Activated CD8-positive, alpha-beta T cell treated with anti-CD3 and anti-CD28 coated beads for 36 hours (primary cell): ENCODE measurements at regions not wholly inside any gene's neighbourhood (a gene's known extent, or its start where the extent isn't known, plus 50 kb on each side); places are given as distances from the start of the nearest gene placed in this dataset.

ENCODE experiments used
- ATAC-seq: fragments of 200-7000 bp; cut with Tn5 transposase; one replicate; pipeline ENCODE4 v1.10.0; 2021; ENCODE audit warnings: mild to moderate bottlenecking, moderate library complexity
- CTCF ChIA-PET: fragments of 350-600 bp; sonication (Branson Sonifier 250); formaldehyde crosslinking; loops from one replicate; lab custom pipeline; 2021; ENCODE audit warnings: antibody characterized with exemption; lab: Charles Lee
- POLR2A ChIA-PET: fragments of 350-600 bp; sonication (Branson Sonifier 250); formaldehyde crosslinking; loops from one replicate; lab custom pipeline; 2021; ENCODE audit warnings: antibody characterized with exemption; lab: Charles Lee
- DNase-seq: peaks from one replicate; pipeline ENCODE4 v3.0.0-alpha.2; 2020
- H3K27ac Mint-ChIP-seq: one replicate; pipeline ENCODE4 v1.8.0; 2021; ENCODE audit warnings: mild to moderate bottlenecking, mixed read lengths
- H3K27me3 Mint-ChIP-seq: one replicate; pipeline ENCODE4 v1.8.0; 2021; ENCODE audit warnings: mixed read lengths
- H3K36me3 Mint-ChIP-seq: one replicate; pipeline ENCODE4 v1.8.0; 2021; ENCODE audit warnings: low read depth, mixed read lengths
- H3K4me1 Mint-ChIP-seq: one replicate; pipeline ENCODE4 v1.8.0; 2021; ENCODE audit warnings: low read depth, mixed read lengths
- H3K4me3 Mint-ChIP-seq: one replicate; pipeline ENCODE4 v1.8.0; 2021; ENCODE audit warnings: mild to moderate bottlenecking, moderate library complexity, mixed read lengths
- H3K9me3 Mint-ChIP-seq: one replicate; pipeline ENCODE4 v1.8.0; 2021; ENCODE audit warnings: mixed read lengths
- intact Hi-C: fragments of 100-400 bp; cut with micrococcal nuclease; formaldehyde crosslinking; loops from one replicate; pipeline ENCODE4 v1.10.0; 2022
- TF ChIP-seq, protein P1 (sequence below): fragments of 200-600 bp; IDR thresholded peaks from one replicate; pipeline ENCODE4 v1.8.0; 2022; ENCODE audit warnings: antibody characterized with exemption, mild to moderate bottlenecking

DNA sequence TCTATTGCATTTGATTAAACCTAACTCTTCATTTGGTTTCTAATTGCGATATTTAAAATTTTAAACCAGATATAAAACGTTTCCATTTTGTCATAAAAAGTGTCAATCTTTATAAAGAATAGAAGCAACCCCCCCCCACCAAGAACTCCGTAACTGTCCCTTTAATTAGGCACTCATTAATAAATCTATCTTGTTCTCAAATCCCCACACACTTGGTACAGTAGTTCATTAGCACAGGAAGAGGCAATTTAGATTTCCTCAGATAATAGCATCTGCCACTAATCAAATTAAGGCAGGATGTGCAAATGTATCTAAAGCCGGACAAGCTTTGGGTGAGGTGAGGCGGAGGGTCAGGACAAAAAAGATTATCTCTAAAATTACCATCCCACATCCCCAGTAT is 1143.3 kb upstream of the AUTS2 start:
- DNase-seq (no peak), ATAC-seq (no peak)
- H3K4me3 Mint-ChIP-seq = no peak overlapping the region
- ChIA-PET POLR2A (no interaction called here), CTCF (no interaction called here)
- H3K36me3 Mint-ChIP-seq = no peaks in the 10 kb centered on the region
- TF ChIP-seq, protein P1, sequence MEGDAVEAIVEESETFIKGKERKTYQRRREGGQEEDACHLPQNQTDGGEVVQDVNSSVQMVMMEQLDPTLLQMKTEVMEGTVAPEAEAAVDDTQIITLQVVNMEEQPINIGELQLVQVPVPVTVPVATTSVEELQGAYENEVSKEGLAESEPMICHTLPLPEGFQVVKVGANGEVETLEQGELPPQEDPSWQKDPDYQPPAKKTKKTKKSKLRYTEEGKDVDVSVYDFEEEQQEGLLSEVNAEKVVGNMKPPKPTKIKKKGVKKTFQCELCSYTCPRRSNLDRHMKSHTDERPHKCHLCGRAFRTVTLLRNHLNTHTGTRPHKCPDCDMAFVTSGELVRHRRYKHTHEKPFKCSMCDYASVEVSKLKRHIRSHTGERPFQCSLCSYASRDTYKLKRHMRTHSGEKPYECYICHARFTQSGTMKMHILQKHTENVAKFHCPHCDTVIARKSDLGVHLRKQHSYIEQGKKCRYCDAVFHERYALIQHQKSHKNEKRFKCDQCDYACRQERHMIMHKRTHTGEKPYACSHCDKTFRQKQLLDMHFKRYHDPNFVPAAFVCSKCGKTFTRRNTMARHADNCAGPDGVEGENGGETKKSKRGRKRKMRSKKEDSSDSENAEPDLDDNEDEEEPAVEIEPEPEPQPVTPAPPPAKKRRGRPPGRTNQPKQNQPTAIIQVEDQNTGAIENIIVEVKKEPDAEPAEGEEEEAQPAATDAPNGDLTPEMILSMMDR = no peak
- no peaks in the 10 kb centered on the region for H3K27me3 Mint-ChIP-seq
- no peak overlapping the region for H3K27ac Mint-ChIP-seq
- no peaks in the 10 kb centered on the region for H3K4me1 Mint-ChIP-seq
- H3K9me3 Mint-ChIP-seq = peaks cover 25% of the 10 kb centered on the region
- intact Hi-C loops = no loop called here

DNA sequence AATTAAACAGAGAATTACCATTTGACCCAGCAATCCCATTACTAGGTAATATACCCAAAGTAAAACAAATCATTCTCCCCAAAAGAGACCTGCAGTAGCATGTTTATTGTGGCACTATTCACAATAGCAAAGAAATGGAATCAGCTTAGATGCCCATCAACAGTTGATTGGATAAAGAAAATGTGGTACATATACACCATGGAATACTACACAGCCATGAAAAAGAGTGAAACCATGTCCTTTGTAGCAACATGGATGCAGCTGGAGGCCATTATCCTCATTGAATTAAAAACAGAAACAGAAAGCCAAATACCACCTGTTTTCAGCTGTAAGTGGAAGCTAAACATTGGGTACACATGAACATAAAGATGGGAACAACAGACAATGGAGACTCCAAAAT is 1141.8 kb upstream of the AUTS2 start:
- Mint-ChIP-seq H3K27me3 (no peaks in the 10 kb centered on the region), H3K27ac (no peak overlapping the region), H3K4me3 (no peak overlapping the region), H3K9me3 (peaks cover 25% of the 10 kb centered on the region), H3K36me3 (no peaks in the 10 kb centered on the region), H3K4me1 (no peaks in the 10 kb centered on the region)
- TF ChIP-seq, protein P1 = no peak
- intact Hi-C loops = no loop called here
- POLR2A ChIA-PET = no interaction called here
- CTCF ChIA-PET = no interaction called here
- DNase-seq (no peak), ATAC-seq (no peak)

GRCh38 chr7:68457481-68457880 is 1140.8 kb upstream of the AUTS2 start:
- Mint-ChIP-seq H3K27me3 (no peaks in the 10 kb centered on the region), H3K27ac (no peak overlapping the region), H3K9me3 (peaks cover 23% of the 10 kb centered on the region), H3K4me1 (no peaks in the 10 kb centered on the region), H3K4me3 (no peak overlapping the region), H3K36me3 (no peaks in the 10 kb centered on the region)
- ATAC-seq = no peak
- intact Hi-C loops = no loop called here
- no peak for DNase-seq
- TF ChIP-seq, protein P1 = no peak
- ChIA-PET CTCF (no interaction called here), POLR2A (no interaction called here)

GRCh38 chr7:68458010-68458908 is 1140.0 kb upstream of the AUTS2 start:
- H3K4me3 Mint-ChIP-seq = no peak overlapping the region
- peaks cover 19% of the 10 kb centered on the region for H3K9me3 Mint-ChIP-seq
- ATAC-seq = no peak
- H3K27me3 Mint-ChIP-seq = no peaks in the 10 kb centered on the region
- H3K36me3 Mint-ChIP-seq = no peaks in the 10 kb centered on the region
- TF ChIP-seq, protein P1 = no peak
- intact Hi-C loops = no loop called here
- CTCF ChIA-PET = no interaction called here
- DNase-seq = no peak
- POLR2A ChIA-PET = no interaction called here
- H3K27ac Mint-ChIP-seq = no peak overlapping the region
- no peaks in the 10 kb centered on the region for H3K4me1 Mint-ChIP-seq

DNA sequence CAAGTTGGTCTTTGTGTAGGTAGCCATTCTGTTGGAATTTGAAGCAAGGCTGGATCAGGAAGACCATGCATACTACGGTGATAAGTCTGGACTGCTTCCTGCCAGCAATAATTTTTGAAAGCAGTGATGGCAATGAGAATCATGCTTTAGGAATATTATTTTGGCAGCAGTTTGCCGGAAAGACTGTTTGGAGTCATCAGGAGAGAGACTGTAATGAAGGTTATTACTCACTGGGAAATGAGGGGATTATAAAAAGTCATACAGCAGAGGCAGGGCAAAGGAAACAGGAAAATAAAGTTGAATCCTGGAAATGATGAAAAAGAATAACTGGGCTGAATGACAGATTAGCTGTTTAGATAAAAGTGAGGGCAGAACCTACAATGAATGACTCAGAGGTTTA is 1136.8 kb upstream of the AUTS2 start:
- ChIA-PET POLR2A (no interaction called here), CTCF (no interaction called here)
- Mint-ChIP-seq H3K4me3 (no peak overlapping the region), H3K4me1 (no peaks in the 10 kb centered on the region), H3K9me3 (peaks cover 19% of the 10 kb centered on the region), H3K36me3 (no peaks in the 10 kb centered on the region), H3K27me3 (no peaks in the 10 kb centered on the region), H3K27ac (no peak overlapping the region)
- DNase-seq (no peak), ATAC-seq (no peak)
- TF ChIP-seq, protein P1 = no peak
- intact Hi-C loops = no loop called here
